GM23248 (cell line): ENCODE measurements at regions not wholly inside any gene's neighbourhood (a gene's known extent, or its start where the extent isn't known, plus 50 kb on each side); places are given as distances from the start of the nearest gene placed in this dataset.

Source experiments
- EZH2 ChIP-seq: fragments of 200-600 bp; sonication (generic); IDR thresholded peaks from 2 replicates; pipeline ENCODE4 v1.6.1; 2018; ENCODE audit warnings: antibody characterized with exemption, mild to moderate bottlenecking; ENCODE audit not compliant: insufficient read depth, poor library complexity, severe bottlenecking
- EZH2phosphoT487 ChIP-seq: fragments of 200-600 bp; sonication (generic); IDR thresholded peaks from 2 replicates; pipeline ENCODE4 v1.6.1; 2018; ENCODE audit warnings: antibody characterized with exemption, moderate library complexity, mild to moderate bottlenecking, low read depth; ENCODE audit not compliant: insufficient read depth

- TF ChIP-seq EZH2 (no peak), EZH2phosphoT487 (no peak)
Observed at GRCh38 chr16:63749276-63749675, 1372.6 kb downstream of the CDH11 start.
